OCI-LY3 (cell line): ENCODE measurements at regions not wholly inside any gene's neighbourhood (a gene's known extent, or its start where the extent isn't known, plus 50 kb on each side); places are given as distances from the start of the nearest gene placed in this dataset.

Experiments used
- H2AFZ ChIP-seq: fragments of 200-600, 300-600 bp; shearing (Covaris generic); 2 replicates; pipeline ENCODE4 v1.6.0; 2014; ENCODE audit warnings: antibody characterized with exemption, low read depth, low read length
- H3K27ac ChIP-seq: fragments of 200-600, 300-600 bp; sonication (generic); 2 replicates; pipeline ENCODE4 v1.5.1; 2014; ENCODE audit warnings: mild to moderate bottlenecking, low read length, moderate library complexity, mixed read lengths
- H3K27me3 ChIP-seq: fragments of 200-600, 300-600 bp; sonication (generic); 2 replicates; pipeline ENCODE4 v1.6.1; 2014; ENCODE audit warnings: low read depth, low read length, mixed read lengths
- H3K36me3 ChIP-seq: fragments of 200-600, 300-600 bp; sonication (generic); replicated peaks from 2 replicates; pipeline ENCODE3; 2014; ENCODE audit warnings: low read depth, low read length, mixed read lengths
- H3K4me1 ChIP-seq: fragments of 300-600, 200-600 bp; sonication (generic); 2 replicates; pipeline ENCODE4 v1.6.1; 2014; ENCODE audit warnings: low read length, mixed read lengths
- H3K4me2 ChIP-seq: fragments of 200-600, 300-600 bp; sonication (generic); 2 replicates; pipeline ENCODE4 v1.6.1; 2014; ENCODE audit warnings: low read length, mixed read lengths
- H3K4me3 ChIP-seq: fragments of 300-600, 200-600 bp; sonication (generic); 2 replicates; pipeline ENCODE4 v1.5.1; 2014; ENCODE audit warnings: antibody characterized with exemption, mild to moderate bottlenecking, low read length, moderate library complexity
- H3K79me2 ChIP-seq: fragments of 300-600, 200-600 bp; shearing (Covaris generic); 2 replicates; pipeline ENCODE4 v1.6.1; 2014; ENCODE audit warnings: mild to moderate bottlenecking, low read length, mixed read lengths
- H3K9ac ChIP-seq: fragments of 300-600, 200-600 bp; shearing (Covaris generic); 2 replicates; pipeline ENCODE4 v1.6.0; 2014; ENCODE audit warnings: mild to moderate bottlenecking, low read length, moderate library complexity
- H3K9me3 ChIP-seq: fragments of 200-600, 300-600 bp; shearing (Covaris generic); 2 replicates; pipeline ENCODE4 v1.6.1; 2014; ENCODE audit warnings: low read length, mixed read lengths; ENCODE audit not compliant: insufficient read depth
- H4K20me1 ChIP-seq: fragments of 200-600, 300-600 bp; sonication (generic); 2 replicates; pipeline ENCODE4 v1.6.1; 2016; ENCODE audit warnings: low read length, mixed read lengths; ENCODE audit not compliant: insufficient read depth
- CTCF ChIP-seq: fragments of 200-600, 300-600 bp; sonication (generic); IDR thresholded peaks from 2 replicates; pipeline ENCODE4 v1.5.1; 2014; ENCODE audit warnings: antibody characterized with exemption, low read length, low read depth
- EZH2phosphoT487 ChIP-seq: fragments of 200-600 bp; shearing (Covaris generic); IDR thresholded peaks from 2 replicates; pipeline ENCODE4 v1.6.1; 2018; ENCODE audit warnings: antibody characterized with exemption, mixed run types, low read depth

DNA sequence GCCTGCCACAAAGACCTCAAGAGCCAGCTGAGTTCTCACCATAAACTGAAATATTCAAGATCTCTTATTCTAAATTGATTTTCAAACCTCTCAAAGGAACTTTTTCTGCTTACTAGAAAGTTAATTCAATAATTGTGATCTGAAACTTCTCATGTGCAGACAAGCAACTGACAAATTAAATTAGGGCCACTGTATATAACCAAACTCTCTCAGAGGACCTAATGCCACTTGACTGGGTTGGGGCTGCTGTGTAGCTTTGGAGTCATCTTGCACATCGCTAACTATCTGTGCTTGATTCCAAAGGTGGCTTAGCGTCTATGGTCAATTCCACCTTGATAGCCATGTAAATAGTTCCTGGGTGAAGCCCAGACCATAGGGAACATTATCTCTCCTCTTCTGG lies 345.2 kb downstream of the GPR37 start:
- Histone ChIP-seq H3K36me3 (no peaks in the 10 kb centered on the region), H4K20me1 (no peaks in the 10 kb centered on the region), H3K9me3 (no peaks in the 10 kb centered on the region), H3K27ac (no peak overlapping the region), H3K79me2 (no peaks in the 10 kb centered on the region), H3K4me3 (no peak overlapping the region), H3K4me2 (no peak overlapping the region), H3K9ac (no peak overlapping the region), H3K27me3 (no peaks in the 10 kb centered on the region), H3K4me1 (no peaks in the 10 kb centered on the region), H2AFZ (no peak overlapping the region)
- TF ChIP-seq CTCF (no peak), EZH2phosphoT487 (no peak)

GRCh38 chr7:124413029-124413428 lies 352.6 kb downstream of the GPR37 start:
- TF ChIP-seq EZH2phosphoT487, result no peak
- Histone ChIP-seq H3K9me3 (no peaks in the 10 kb centered on the region), H4K20me1 (no peaks in the 10 kb centered on the region), H3K9ac (no peak overlapping the region), H3K27me3 (no peaks in the 10 kb centered on the region), H3K79me2 (no peaks in the 10 kb centered on the region), H3K4me3 (peak overlapping the region; percentile 75), H3K4me1 (peaks cover 7% of the 10 kb centered on the region; the same call in 1 of the 2 replicates), H3K27ac (no peak overlapping the region), H3K4me2 (peak overlapping the region; percentile 80), H3K36me3 (no peaks in the 10 kb centered on the region), H2AFZ (peak overlapping the region; percentile 97)

DNA sequence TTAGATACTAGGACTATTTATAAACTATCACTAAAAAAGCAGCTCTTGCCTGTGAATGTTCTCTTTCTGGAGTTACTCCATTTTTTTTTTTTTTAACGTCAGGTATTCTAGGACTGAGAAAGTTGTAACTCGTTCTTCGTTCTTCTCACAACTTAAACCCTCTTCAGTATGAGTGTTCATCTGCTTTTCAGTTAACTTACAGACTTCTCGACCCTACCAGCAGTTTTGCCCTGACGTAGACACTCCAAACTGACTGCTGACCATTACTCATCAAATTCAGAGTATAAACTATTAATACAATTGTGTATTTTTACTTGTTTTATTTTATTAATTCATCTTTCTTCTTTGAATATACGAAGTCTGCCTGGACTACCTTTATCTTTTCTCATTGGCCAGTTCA lies 353.1 kb downstream of the GPR37 start:
- peak overlapping the region; percentile 75 for H3K4me3 ChIP-seq
- peak overlapping the region; percentile 80 for H3K4me2 ChIP-seq
- no peaks in the 10 kb centered on the region for H4K20me1 ChIP-seq
- TF ChIP-seq EZH2phosphoT487 (no peak), CTCF (no peak)
- no peaks in the 10 kb centered on the region for H3K9me3 ChIP-seq
- peak overlapping the region; percentile 97 for H2AFZ ChIP-seq
- no peak overlapping the region for H3K27ac ChIP-seq
- H3K79me2 ChIP-seq, result no peaks in the 10 kb centered on the region
- H3K27me3 ChIP-seq, result no peaks in the 10 kb centered on the region
- no peaks in the 10 kb centered on the region for H3K36me3 ChIP-seq
- H3K4me1 ChIP-seq, result peaks cover 7% of the 10 kb centered on the region; the same call in 1 of the 2 replicates
- peak overlapping the region; percentile 36 for H3K9ac ChIP-seq

- Histone ChIP-seq H3K9ac (peak overlapping the region; percentile 36), H3K4me3 (peak overlapping the region; percentile 75), H3K4me1 (peaks cover 7% of the 10 kb centered on the region; the same call in 1 of the 2 replicates), H3K36me3 (no peaks in the 10 kb centered on the region), H3K27ac (no peak overlapping the region), H3K79me2 (no peaks in the 10 kb centered on the region), H4K20me1 (no peaks in the 10 kb centered on the region), H3K27me3 (no peaks in the 10 kb centered on the region), H3K4me2 (peak overlapping the region; percentile 80), H2AFZ (peak overlapping the region; percentile 97), H3K9me3 (no peaks in the 10 kb centered on the region)
- TF ChIP-seq CTCF (no peak), EZH2phosphoT487 (no peak)
Observed at GRCh38 chr7:124411796-124412195, 353.8 kb downstream of the GPR37 start.
